OCI-LY7 (cell line): ENCODE measurements at regions not wholly inside any gene's neighbourhood (a gene's known extent, or its start where the extent isn't known, plus 50 kb on each side); places are given as distances from the start of the nearest gene placed in this dataset.

ENCODE experiments used
- EZH2phosphoT487 ChIP-seq: fragments of 200-600 bp; sonication (generic); IDR thresholded peaks from 2 replicates; pipeline ENCODE4 v1.6.1; 2018; ENCODE audit warnings: low read depth, borderline replicate concordance, mild to moderate bottlenecking, mixed run types, antibody characterized with exemption, low read length, moderate library complexity, mixed read lengths
- TF ChIP-seq, protein P1 (sequence below): fragments of 200-600 bp; sonication (generic); conservative IDR thresholded peaks from 2 replicates; pipeline ENCODE4 v1.5.1; 2014; ENCODE audit warnings: mild to moderate bottlenecking, antibody characterized with exemption, low read length, moderate library complexity, mixed read lengths

- TF ChIP-seq, protein P1, sequence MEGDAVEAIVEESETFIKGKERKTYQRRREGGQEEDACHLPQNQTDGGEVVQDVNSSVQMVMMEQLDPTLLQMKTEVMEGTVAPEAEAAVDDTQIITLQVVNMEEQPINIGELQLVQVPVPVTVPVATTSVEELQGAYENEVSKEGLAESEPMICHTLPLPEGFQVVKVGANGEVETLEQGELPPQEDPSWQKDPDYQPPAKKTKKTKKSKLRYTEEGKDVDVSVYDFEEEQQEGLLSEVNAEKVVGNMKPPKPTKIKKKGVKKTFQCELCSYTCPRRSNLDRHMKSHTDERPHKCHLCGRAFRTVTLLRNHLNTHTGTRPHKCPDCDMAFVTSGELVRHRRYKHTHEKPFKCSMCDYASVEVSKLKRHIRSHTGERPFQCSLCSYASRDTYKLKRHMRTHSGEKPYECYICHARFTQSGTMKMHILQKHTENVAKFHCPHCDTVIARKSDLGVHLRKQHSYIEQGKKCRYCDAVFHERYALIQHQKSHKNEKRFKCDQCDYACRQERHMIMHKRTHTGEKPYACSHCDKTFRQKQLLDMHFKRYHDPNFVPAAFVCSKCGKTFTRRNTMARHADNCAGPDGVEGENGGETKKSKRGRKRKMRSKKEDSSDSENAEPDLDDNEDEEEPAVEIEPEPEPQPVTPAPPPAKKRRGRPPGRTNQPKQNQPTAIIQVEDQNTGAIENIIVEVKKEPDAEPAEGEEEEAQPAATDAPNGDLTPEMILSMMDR: no peak
- no peak for TF ChIP-seq EZH2phosphoT487
These were observed 55.2 kb upstream of the DACH1 start for GRCh38 chr13:71922194-71922593.
